HL-60 (cell line): ENCODE measurements at regions not wholly inside any gene's neighbourhood (a gene's known extent, or its start where the extent isn't known, plus 50 kb on each side); places are given as distances from the start of the nearest gene placed in this dataset.

Source experiments
- DNase-seq, 2 experiments: peaks; one replicate each; pipeline ENCODE4 v3.0.0-alpha.2; 2010 to 2020; ENCODE audit warnings: low read depth in 1 of 2, low spot score in 1 of 2
- H3K27ac ChIP-seq: fragments of 250-450 bp; sonication (Bioruptor Pico); replicated peaks from 2 replicates; pipeline ENCODE4 v1.5.1; 2020; ENCODE audit warnings: mild to moderate bottlenecking, moderate library complexity
- H3K27me3 ChIP-seq: fragments of 250-450 bp; sonication (Bioruptor Pico); 2 replicates; pipeline ENCODE4 v1.5.1; 2021; ENCODE audit warnings: mild to moderate bottlenecking, moderate library complexity; ENCODE audit not compliant: insufficient read depth, poor library complexity, severe bottlenecking
- H3K4me3 ChIP-seq: replicated peaks from 2 replicates; pipeline ENCODE4 v1.5.1; 2011; ENCODE audit warnings: mild to moderate bottlenecking, control low read depth, low read length; ENCODE audit not compliant: insufficient read depth
- CTCF ChIP-seq: IDR thresholded peaks from one replicate; pipeline ENCODE4 v1.5.1; 2011; ENCODE audit warnings: low read length, control low read depth, inconsistent platforms; ENCODE audit not compliant: insufficient read depth
- GABPA ChIP-seq: IDR thresholded peaks from 2 replicates; pipeline ENCODE4 v1.6.1; 2012; ENCODE audit warnings: low read depth
- POLR2AphosphoS5 ChIP-seq: IDR thresholded peaks from 2 replicates; pipeline ENCODE4 v1.6.1; 2012; ENCODE audit warnings: low read depth
- REST ChIP-seq: IDR thresholded peaks from 2 replicates; pipeline ENCODE4 v1.6.1; 2012; ENCODE audit warnings: low read depth; ENCODE audit not compliant: insufficient replicate concordance
- SPI1 ChIP-seq: IDR thresholded peaks from 2 replicates; pipeline ENCODE4 v1.6.1; 2012; ENCODE audit warnings: low read depth, mild to moderate bottlenecking, borderline replicate concordance

GRCh38 chr10:59025981-59026765 lies 150.3 kb upstream of the PHYHIPL start:
- DNase-seq: no peak

GRCh38 chr10:59027975-59028655 lies 148.3 kb upstream of the PHYHIPL start:
- H3K4me3 ChIP-seq: no peak overlapping the region
- TF ChIP-seq POLR2AphosphoS5: no peak
- no peak for TF ChIP-seq GABPA
- no peak for TF ChIP-seq REST
- no peak for TF ChIP-seq SPI1
- TF ChIP-seq CTCF: no peak
- no peak overlapping the region for H3K27ac ChIP-seq
- DNase-seq: no peak
- no peaks in the 10 kb centered on the region for H3K27me3 ChIP-seq

More at GRCh38 chr10:59025981-59026765, 150.3 kb upstream of the PHYHIPL start:
- Histone ChIP-seq H3K27me3 (no peaks in the 10 kb centered on the region), H3K27ac (no peak overlapping the region), H3K4me3 (no peak overlapping the region)
- TF ChIP-seq REST (no peak), GABPA (no peak), POLR2AphosphoS5 (no peak), CTCF (no peak), SPI1 (no peak)

GRCh38 chr10:59033622-59034021 lies 142.8 kb upstream of the PHYHIPL start:
- Histone ChIP-seq H3K4me3 (no peak overlapping the region), H3K27ac (no peak overlapping the region), H3K27me3 (no peaks in the 10 kb centered on the region)
- DNase-seq: no peak
- TF ChIP-seq GABPA (no peak), CTCF (no peak), REST (no peak), POLR2AphosphoS5 (no peak), SPI1 (no peak)
